Peyer's patch (tissue), 4 donors: ENCODE measurements at regions not wholly inside any gene's neighbourhood (a gene's known extent, or its start where the extent isn't known, plus 50 kb on each side); places are given as distances from the start of the nearest gene placed in this dataset.

Experiments used
- CTCF ChIP-seq, 6 experiments: fragments of 450-650 bp in 4 of 6; fragments of 200-600 bp in 2 of 6; sonication (generic) in 1 of 6; IDR thresholded peaks; one replicate each; pipeline ENCODE4 v1.5.1; 2017 to 2019; ENCODE audit warnings: antibody characterized with exemption in 6 of 6, mild to moderate bottlenecking in 3 of 6, moderate library complexity in 1 of 6
- POLR2A ChIP-seq, 2 donors: fragments of 450-650 bp; IDR thresholded peaks; one replicate each; pipeline ENCODE4 v1.5.1; 2017; ENCODE audit warnings: antibody characterized with exemption in 2 of 2, mild to moderate bottlenecking in 2 of 2, moderate library complexity in 2 of 2

- no peak for TF ChIP-seq CTCF (IDR thresholded peaks at IDR 0.05)
- no peak for TF ChIP-seq POLR2A (IDR thresholded peaks at IDR 0.05)
Measured at GRCh38 chr5:101937041-101937440, 359.0 kb downstream of the SLCO4C1 start.
